ENCODE measurements at regions not wholly inside any gene's neighbourhood (a gene's known extent, or its start where the extent isn't known, plus 50 kb on each side); places are given as distances from the start of the nearest gene placed in this dataset.

DNA sequence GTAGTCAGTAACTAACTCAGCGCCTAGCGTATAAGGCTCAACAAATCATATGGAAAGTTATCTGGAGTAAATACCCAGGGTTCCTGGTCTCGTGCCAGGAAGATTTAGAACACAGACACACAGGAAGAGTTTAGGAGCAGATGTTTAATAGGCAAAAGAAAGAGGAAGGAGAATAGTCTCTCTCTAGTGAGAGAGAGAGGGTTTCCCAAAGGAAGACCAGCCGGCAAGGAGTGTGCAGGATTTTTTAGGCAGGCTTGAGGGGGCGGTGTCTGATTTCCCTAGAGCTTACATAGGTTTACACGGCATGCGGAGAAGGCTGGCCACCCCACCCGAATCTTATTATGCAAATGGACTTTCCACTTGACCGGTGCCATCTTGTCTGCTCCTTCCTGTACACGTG is 284.0 kb upstream of the FRG1 start:
- TF ChIP-seq, protein P1, sequence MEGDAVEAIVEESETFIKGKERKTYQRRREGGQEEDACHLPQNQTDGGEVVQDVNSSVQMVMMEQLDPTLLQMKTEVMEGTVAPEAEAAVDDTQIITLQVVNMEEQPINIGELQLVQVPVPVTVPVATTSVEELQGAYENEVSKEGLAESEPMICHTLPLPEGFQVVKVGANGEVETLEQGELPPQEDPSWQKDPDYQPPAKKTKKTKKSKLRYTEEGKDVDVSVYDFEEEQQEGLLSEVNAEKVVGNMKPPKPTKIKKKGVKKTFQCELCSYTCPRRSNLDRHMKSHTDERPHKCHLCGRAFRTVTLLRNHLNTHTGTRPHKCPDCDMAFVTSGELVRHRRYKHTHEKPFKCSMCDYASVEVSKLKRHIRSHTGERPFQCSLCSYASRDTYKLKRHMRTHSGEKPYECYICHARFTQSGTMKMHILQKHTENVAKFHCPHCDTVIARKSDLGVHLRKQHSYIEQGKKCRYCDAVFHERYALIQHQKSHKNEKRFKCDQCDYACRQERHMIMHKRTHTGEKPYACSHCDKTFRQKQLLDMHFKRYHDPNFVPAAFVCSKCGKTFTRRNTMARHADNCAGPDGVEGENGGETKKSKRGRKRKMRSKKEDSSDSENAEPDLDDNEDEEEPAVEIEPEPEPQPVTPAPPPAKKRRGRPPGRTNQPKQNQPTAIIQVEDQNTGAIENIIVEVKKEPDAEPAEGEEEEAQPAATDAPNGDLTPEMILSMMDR (IDR thresholded peaks at IDR 0.05; ENCODE audit: low read depth, low read length), result no peak
- TF ChIP-seq EZH2phosphoT487 (IDR thresholded peaks at IDR 0.05; ENCODE audit: low read depth), result no peak
